Esophagus (tissue), 2 donors: ENCODE measurements at regions not wholly inside any gene's neighbourhood (a gene's known extent, or its start where the extent isn't known, plus 50 kb on each side); places are given as distances from the start of the nearest gene placed in this dataset.

ENCODE experiments used
- H3K27ac ChIP-seq, 2 donors: one replicate each; pipeline ENCODE4 v1.5.1; 2013; ENCODE audit warnings: low read depth in 2 of 2, mild to moderate bottlenecking in 2 of 2, inconsistent platforms in 1 of 2, low read length in 1 of 2, moderate library complexity in 1 of 2
- H3K27me3 ChIP-seq, 2 donors: one replicate each; pipeline ENCODE4 v1.6.1; 2013; ENCODE audit warnings: low read length in 2 of 2, control low read depth in 1 of 2, mild to moderate bottlenecking in 1 of 2; ENCODE audit not compliant: insufficient read depth in 2 of 2, control insufficient read depth in 1 of 2
- H3K36me3 ChIP-seq, 2 donors: one replicate each; pipeline ENCODE4 v1.6.1; 2013; ENCODE audit warnings: low read length in 1 of 2; ENCODE audit not compliant: control insufficient read depth in 2 of 2, insufficient read depth in 2 of 2
- H3K4me1 ChIP-seq, 2 donors: one replicate each; pipeline ENCODE4 v1.6.1; 2013; ENCODE audit warnings: low read length in 1 of 2; ENCODE audit not compliant: control insufficient read depth in 2 of 2, insufficient read depth in 2 of 2
- H3K4me3 ChIP-seq, 2 donors: one replicate each; pipeline ENCODE4 v1.5.1; 2013; ENCODE audit warnings: low read length in 2 of 2, mild to moderate bottlenecking in 2 of 2, low read depth in 1 of 2, moderate library complexity in 1 of 2
- H3K9me3 ChIP-seq, 2 donors: one replicate each; pipeline ENCODE4 v1.6.1; 2013; ENCODE audit warnings: mild to moderate bottlenecking in 2 of 2, low read depth in 1 of 2, low read length in 1 of 2, moderate library complexity in 1 of 2; ENCODE audit not compliant: control insufficient read depth in 2 of 2, insufficient read depth in 1 of 2
- WGBS, 2 donors: extraction: QIAGEN DNeasy Blood & Tissue Kit; methylation state at CpG; one replicate each; pipeline ENCODE4 v1.1.7; 2013; 5-methylcytosine and 5-hydroxymethylcytosine counted together
- donor health status: healthy with polysubstance abuse.
- donor health status: Bipolar disorder and iron deficiency.

DNA sequence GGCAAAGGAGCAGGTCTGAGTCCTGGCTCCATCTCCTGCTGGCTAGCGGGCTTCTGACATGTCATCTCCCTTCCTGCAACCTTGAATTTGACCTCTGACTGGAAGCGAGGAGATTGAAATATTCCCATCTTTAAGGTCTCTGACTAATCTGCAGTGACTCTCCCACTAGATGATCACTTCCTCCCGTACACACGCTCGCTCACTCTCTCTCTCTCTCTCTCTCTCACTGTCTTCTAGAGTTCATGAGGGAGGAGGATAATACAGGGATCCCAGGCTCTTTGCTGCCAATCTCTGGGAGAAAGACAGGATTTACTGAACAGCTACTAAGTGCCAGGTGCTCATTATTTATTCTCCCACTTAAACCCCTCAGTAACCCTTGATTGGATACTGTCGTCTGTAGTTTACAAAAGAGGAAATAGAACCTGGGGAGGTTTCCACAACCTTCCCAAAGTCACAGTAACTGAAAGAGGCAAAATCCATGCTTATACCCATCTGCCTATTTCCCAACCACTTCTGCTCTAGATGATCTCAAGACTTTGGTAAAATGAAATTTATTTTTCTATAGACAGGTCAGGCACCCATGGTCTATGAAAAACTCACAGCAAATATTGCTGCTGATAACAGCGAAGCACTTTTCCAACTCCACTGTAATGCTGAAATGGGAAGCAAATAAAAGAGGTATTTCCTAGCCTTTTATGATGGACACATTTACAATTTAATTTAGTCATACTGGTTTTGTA is 193.5 kb upstream of the C1QTNF7 start:
- Histone ChIP-seq H3K36me3 (no peaks in the 10 kb centered on the region), H3K4me3 (no peak overlapping the region), H3K27ac (no peak overlapping the region), H3K9me3 (no peaks in the 10 kb centered on the region), H3K4me1 (peaks cover 0 to 2% of the 10 kb centered on the region in 2 donors), H3K27me3 (no peaks in the 10 kb centered on the region)
- WGBS, 2 donors, result 49 to 63% methylated on average over 7 of the region's 7 CpGs

DNA sequence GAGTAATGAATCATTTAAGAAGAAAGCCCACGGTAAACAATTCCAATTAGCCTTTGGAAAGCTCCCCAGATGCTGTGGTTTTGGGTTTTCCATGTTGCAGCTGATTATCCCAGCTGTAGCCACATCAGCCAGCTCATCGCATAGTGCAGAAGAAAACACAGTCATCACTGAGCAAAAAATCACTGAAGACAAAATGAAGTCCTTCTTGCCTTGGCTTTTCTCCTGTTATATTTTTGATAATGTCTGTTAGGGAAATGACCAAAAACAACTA is 193.0 kb upstream of the C1QTNF7 start:
- WGBS, 2 donors, result 27 to 48% methylated on average over 2 of the region's 2 CpGs
- Histone ChIP-seq H3K4me1 (peaks cover 0 to 2% of the 10 kb centered on the region in 2 donors), H3K27ac (no peak overlapping the region), H3K9me3 (no peaks in the 10 kb centered on the region), H3K27me3 (no peaks in the 10 kb centered on the region), H3K36me3 (no peaks in the 10 kb centered on the region), H3K4me3 (no peak overlapping the region)

DNA sequence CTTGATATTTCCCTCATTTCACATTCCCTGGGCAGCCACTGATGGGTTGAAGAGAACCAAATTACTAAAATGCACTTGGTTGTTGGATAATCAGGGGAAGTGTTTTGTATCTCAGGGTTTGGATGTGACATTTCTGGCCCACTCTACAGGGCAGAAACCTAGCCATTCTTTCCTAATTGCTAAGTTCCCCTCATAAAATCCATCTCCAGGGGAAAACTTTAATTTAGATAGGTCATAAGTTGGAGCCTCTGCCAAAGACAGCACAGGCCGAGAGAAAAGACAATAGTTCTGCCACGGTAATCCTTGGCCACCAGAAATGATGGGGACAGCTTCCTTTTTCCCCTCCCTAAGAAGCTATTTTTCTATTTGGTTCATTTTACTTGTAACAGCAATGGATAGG is 192.7 kb upstream of the C1QTNF7 start:
- Histone ChIP-seq H3K4me1 (peaks cover 0 to 2% of the 10 kb centered on the region in 2 donors), H3K4me3 (no peak overlapping the region), H3K36me3 (no peaks in the 10 kb centered on the region), H3K9me3 (no peaks in the 10 kb centered on the region), H3K27ac (no peak overlapping the region), H3K27me3 (no peaks in the 10 kb centered on the region)
- 50 to 52% methylated on average over 2 of the region's 2 CpGs for WGBS, 2 donors

DNA sequence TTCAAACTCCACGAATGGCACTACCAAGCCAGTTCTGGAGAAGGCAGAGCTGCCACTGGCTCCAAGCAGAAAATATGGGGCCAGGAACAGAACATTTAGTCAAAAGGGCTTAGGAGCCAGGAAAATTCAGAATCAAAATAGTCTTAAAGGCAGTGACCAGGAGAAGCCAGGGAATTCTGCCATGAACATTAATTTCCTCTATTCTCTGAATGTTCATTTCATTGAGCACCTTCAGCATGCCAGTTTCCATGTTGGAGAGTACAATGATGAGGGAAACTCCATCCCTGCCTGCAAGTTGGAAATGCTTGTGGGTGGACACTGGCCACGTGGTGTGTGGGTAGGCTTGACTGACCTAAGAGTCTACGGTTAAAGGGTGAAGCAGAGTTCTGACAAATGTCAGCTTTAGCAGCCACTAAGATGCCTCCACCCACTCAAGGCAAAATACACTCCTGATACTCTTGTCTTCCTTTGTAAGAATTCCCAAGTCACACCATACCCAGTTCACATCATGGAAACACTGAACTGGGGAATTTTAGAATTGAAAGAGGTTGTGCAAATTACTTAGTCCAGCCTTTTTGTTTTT is 190.1 kb upstream of the C1QTNF7 start:
- Histone ChIP-seq H3K27me3 (no peaks in the 10 kb centered on the region), H3K36me3 (no peaks in the 10 kb centered on the region), H3K27ac (no peak overlapping the region), H3K9me3 (no peaks in the 10 kb centered on the region), H3K4me3 (no peak overlapping the region), H3K4me1 (peaks cover 0 to 2% of the 10 kb centered on the region in 2 donors)
- WGBS, 2 donors, result 77% methylated on average over 3 of the region's 3 CpGs

DNA sequence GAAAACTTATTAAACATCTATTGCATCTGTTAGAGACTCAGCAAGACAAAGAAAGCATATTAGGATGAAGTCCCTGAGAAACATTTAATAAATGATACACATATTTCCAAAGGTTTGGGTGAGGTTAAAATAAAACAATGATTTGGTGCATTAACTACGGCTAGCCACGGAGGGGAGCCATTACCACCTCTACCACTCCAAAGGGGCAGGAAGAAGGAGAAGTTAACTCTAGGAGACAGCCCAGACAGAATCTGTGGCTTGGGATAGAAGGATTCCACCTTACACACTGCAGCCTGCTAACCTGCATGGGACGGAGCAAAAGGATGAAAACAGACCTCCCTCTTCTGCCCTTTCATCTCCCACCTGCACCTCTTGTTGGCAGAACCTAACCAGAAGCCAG is 189.1 kb upstream of the C1QTNF7 start:
- H3K36me3 ChIP-seq, result no peaks in the 10 kb centered on the region
- H3K9me3 ChIP-seq, result no peaks in the 10 kb centered on the region
- H3K4me1 ChIP-seq, result peaks cover 0 to 2% of the 10 kb centered on the region in 2 donors
- H3K27me3 ChIP-seq, result no peaks in the 10 kb centered on the region
- H3K4me3 ChIP-seq, result no peak overlapping the region
- no peak overlapping the region for H3K27ac ChIP-seq
- WGBS, 2 donors, result 25 to 37% methylated on average over 3 of the region's 3 CpGs

DNA sequence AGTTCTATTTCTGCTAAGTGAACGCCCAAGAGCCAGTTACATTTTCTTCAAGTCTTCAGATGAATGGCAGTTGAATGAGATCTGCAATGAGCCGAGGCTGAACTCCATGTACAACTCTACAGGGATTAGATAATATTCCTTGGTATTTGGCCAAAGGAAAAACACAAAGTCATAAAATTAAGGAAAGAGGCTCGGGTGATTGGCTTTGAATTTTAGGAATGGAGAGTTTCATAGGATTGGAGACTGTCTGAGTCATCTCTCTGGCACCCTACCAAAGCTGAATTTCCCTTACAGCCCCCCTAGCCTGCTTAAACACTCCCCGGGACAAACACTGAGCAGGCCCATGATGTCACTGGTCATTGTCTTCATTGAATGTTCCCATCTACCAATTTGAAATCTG is 188.0 kb upstream of the C1QTNF7 start:
- Histone ChIP-seq H3K4me1 (peaks cover 0 to 2% of the 10 kb centered on the region in 2 donors), H3K27me3 (no peaks in the 10 kb centered on the region), H3K4me3 (no peak overlapping the region), H3K27ac (no peak overlapping the region), H3K9me3 (no peaks in the 10 kb centered on the region), H3K36me3 (no peaks in the 10 kb centered on the region)
- WGBS, 2 donors, result 37 to 52% methylated on average over 4 of the region's 4 CpGs

DNA sequence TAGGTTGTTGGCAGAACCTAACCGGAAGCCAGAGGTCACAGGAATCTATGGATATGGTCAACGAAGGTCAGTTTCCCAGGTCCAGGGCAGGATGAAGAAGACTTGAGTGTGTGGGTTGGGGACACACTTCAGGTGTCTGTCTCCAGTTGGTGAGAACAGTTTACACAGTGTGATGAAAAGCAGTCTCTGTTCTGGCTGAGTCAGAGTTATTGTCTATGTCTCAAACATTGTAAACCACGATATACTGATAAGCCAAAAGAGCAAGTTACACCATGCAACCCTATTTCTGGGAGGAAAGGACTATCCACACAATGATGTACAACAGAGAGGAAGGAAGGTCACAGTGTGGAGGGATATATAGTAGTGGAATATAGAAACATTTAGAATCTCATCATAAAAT is 187.1 kb upstream of the C1QTNF7 start:
- Histone ChIP-seq H3K36me3 (no peaks in the 10 kb centered on the region), H3K4me3 (no peak overlapping the region), H3K27me3 (no peaks in the 10 kb centered on the region), H3K4me1 (peaks cover 0 to 2% of the 10 kb centered on the region in 2 donors), H3K27ac (no peak overlapping the region), H3K9me3 (no peaks in the 10 kb centered on the region)
- 70 to 73% methylated on average over 3 of the region's 3 CpGs for WGBS, 2 donors

DNA sequence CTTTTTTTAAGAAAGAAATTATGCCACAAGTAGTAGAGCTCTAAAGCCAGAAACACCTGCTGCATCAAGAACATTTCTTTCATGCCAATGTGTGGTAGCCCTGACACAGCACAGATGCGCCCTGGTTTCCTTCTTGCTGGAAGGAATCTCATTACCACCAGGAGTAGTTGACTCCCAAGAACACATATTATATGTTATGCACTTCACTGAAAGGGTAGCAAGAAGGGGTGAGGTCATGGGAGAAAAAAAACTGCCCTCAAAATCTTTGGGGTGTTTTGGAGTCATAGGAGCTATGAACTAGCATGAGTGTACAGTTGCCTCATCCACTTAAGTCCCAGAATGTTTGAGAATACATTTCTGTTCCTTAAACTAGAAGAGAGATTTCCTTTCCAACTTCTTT is 185.8 kb upstream of the C1QTNF7 start:
- Histone ChIP-seq H3K27ac (no peak overlapping the region), H3K9me3 (no peaks in the 10 kb centered on the region), H3K4me3 (no peak overlapping the region), H3K36me3 (no peaks in the 10 kb centered on the region), H3K27me3 (no peaks in the 10 kb centered on the region), H3K4me1 (peaks cover 0 to 2% of the 10 kb centered on the region in 2 donors)
- 87 to 97% methylated on average over 1 of the region's 1 CpG for WGBS, 2 donors

DNA sequence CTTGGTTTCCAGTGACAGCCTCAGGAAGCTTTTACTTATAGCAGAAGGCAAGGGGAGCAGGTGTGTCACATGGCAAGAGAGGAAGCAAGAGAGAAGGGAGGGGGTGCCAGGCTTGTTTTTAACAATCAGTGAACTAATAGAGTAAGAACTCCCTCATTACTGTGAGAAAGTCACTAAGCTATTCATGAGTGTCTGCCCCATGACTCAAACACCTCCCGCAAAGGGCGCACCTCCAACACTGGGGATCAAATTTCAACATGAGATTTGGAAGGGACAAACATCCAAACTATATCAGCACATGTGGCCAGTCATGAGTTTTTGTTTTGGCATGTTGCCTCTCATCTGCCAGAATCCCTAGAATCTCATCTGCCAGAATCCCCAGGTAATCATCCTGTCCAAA is 183.5 kb upstream of the C1QTNF7 start:
- no peaks in the 10 kb centered on the region for H3K4me1 ChIP-seq
- H3K4me3 ChIP-seq, result no peak overlapping the region
- H3K9me3 ChIP-seq, result no peaks in the 10 kb centered on the region
- H3K27me3 ChIP-seq, result no peaks in the 10 kb centered on the region
- H3K27ac ChIP-seq, result no peak overlapping the region
- 90% methylated on average over 2 of the region's 2 CpGs for WGBS, 2 donors
- H3K36me3 ChIP-seq, result no peaks in the 10 kb centered on the region

DNA sequence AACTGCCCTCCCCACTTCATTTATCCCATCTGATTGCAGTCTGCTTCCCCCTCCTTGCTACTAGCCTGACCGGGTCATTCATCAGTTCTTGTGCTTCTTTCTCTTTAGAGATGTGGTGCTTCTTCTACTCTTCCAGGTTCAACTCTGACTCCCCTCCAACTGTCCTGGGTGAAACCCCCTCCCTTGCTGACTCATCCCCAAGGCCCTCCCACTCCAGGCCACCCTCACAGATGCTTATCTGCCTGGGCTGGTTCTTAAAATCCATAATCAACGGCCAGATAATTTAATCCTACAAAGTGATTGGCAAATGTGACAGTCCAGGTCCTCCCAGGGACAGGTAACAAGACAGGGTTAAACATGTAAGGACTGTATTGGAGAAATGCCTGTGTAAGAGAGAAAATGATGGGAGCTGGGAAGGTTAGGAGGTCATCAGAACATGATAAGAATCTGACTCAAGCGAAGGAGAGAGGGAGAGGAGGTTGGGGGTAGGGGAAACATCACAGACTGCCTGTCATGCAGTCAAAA is 182.8 kb upstream of the C1QTNF7 start:
- Histone ChIP-seq H3K27ac (no peak overlapping the region), H3K36me3 (no peaks in the 10 kb centered on the region), H3K4me3 (no peak overlapping the region), H3K4me1 (no peaks in the 10 kb centered on the region), H3K27me3 (no peaks in the 10 kb centered on the region), H3K9me3 (no peaks in the 10 kb centered on the region)
- WGBS, 2 donors, result 62 to 74% methylated on average over 3 of the region's 3 CpGs
